AG04449 (cell line): ENCODE measurements at regions not wholly inside any gene's neighbourhood (a gene's known extent, or its start where the extent isn't known, plus 50 kb on each side); places are given as distances from the start of the nearest gene placed in this dataset.

Source experiments
- CTCF ChIA-PET: fragments of 350-600 bp; formaldehyde crosslinking; extraction: SDS; loops from one replicate; lab custom pipeline; 2021; ENCODE audit warnings: antibody characterized with exemption; lab: Yijun Ruan, JAX
- POLR2A ChIA-PET: fragments of 400-600, 350-600 bp; formaldehyde crosslinking; extraction: SDS; loops from one replicate; lab custom pipeline; 2020; ENCODE audit warnings: antibody characterized with exemption, inconsistent platforms; lab: Yijun Ruan, JAX
- DNase-seq: peaks from one replicate; pipeline ENCODE4 v3.0.0-alpha.2; 2010; ENCODE audit warnings: low read depth, low spot score
- H3K4me3 ChIP-seq: 2 replicates; pipeline ENCODE4 v1.5.1; 2011; ENCODE audit warnings: low read depth, mild to moderate bottlenecking, control low read depth, low read length
- CTCF ChIP-seq: IDR thresholded peaks from one replicate; pipeline ENCODE4 v1.5.1; 2011; ENCODE audit warnings: mild to moderate bottlenecking, moderate library complexity, low read length, control low read depth, inconsistent platforms; ENCODE audit not compliant: insufficient read depth; ENCODE audit errors: missing control alignments

- POLR2A ChIA-PET = no interaction called here
Observed at GRCh38 chr2:41535575-41535974, 512.2 kb upstream of the PKDCC start.

GRCh38 chr2:41540272-41540998 is 507.4 kb upstream of the PKDCC start:
- TF ChIP-seq CTCF = no peak
- POLR2A ChIA-PET = no interaction called here
- no peak overlapping the region for H3K4me3 ChIP-seq
- DNase-seq = no peak
- CTCF ChIA-PET = no interaction called here

More at GRCh38 chr2:41535575-41535974, 512.2 kb upstream of the PKDCC start:
- TF ChIP-seq CTCF = no peak
- DNase-seq = no peak
- CTCF ChIA-PET = no interaction called here
- no peak overlapping the region for H3K4me3 ChIP-seq

GRCh38 chr2:41543726-41544125 is 504.1 kb upstream of the PKDCC start:
- CTCF ChIA-PET = no interaction called here
- TF ChIP-seq CTCF = no peak
- no peak for DNase-seq
- POLR2A ChIA-PET = no interaction called here
- H3K4me3 ChIP-seq = no peak overlapping the region

GRCh38 chr2:41544709-41545108 is 503.1 kb upstream of the PKDCC start:
- H3K4me3 ChIP-seq = no peak overlapping the region
- ChIA-PET POLR2A (no interaction called here), CTCF (no interaction called here)
- TF ChIP-seq CTCF = no peak
- DNase-seq = no peak

GRCh38 chr2:41546031-41546430 is 501.8 kb upstream of the PKDCC start:
- DNase-seq = no peak
- ChIA-PET POLR2A (no interaction called here), CTCF (no interaction called here)
- no peak for TF ChIP-seq CTCF
- no peak overlapping the region for H3K4me3 ChIP-seq

- POLR2A ChIA-PET = no interaction called here
- DNase-seq = no peak
- H3K4me3 ChIP-seq = no peak overlapping the region
- CTCF ChIA-PET = no interaction called here
- no peak for TF ChIP-seq CTCF
Observed at GRCh38 chr2:41568648-41569047, 479.2 kb upstream of the PKDCC start.
